HG02884 (cell line): ENCODE measurements at regions not wholly inside any gene's neighbourhood (a gene's known extent, or its start where the extent isn't known, plus 50 kb on each side); places are given as distances from the start of the nearest gene placed in this dataset.

Experiments
- ATAC-seq: cut with Tn5 transposase; IDR thresholded peaks from one replicate; pipeline ENCODE4 v1.9.1; 2021; ENCODE audit warnings: mild to moderate bottlenecking, moderate library complexity; ENCODE audit not compliant: unreplicated experiment

DNA sequence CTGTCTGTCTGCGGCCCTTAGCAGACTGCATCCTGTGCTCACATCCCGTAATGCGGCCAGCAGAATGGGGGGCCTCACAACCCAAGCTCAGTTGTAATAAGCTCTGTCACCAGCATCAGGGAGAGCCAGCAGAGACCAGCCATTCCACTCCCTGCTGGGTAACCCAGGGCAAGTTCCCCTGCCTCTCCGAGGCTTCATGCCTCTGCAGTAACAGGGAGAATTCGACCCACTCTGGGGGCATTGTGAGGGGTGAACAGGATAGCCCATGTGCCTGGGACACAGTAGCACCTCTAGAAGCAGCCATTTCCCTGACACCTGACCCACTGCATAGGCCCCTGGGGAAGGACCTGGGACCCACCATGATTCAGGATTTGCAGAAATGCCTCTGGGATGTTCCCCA lies 461.2 kb downstream of the MATN1 start:
- ATAC-seq: no peak

DNA sequence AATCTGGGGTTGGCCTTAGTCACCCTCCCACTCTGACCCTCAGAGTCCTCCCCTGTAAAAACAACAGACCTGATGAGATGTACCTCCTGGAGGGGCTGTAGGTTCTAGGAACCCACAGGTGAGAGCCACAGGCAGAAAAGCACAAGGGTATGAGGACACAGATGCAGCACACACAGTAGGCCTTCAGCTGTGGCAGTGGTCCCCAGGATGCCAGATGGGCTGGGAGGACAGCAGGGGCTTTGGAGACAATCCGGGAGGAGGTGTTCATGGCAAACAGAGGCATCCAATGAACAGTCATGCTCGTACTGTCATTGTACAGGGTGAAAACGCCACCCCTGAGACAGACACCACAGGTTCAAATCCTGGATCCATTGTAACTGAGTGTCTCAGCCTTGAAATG lies 463.1 kb downstream of the MATN1 start:
- no peak for ATAC-seq

- no peak for ATAC-seq
These were observed 463.8 kb downstream of the MATN1 start for GRCh38 chr1:30259631-30260030.

GRCh38 chr1:30258876-30259275 lies 464.5 kb downstream of the MATN1 start:
- ATAC-seq: no peak

- ATAC-seq: no peak
These were observed 464.9 kb downstream of the MATN1 start for GRCh38 chr1:30258471-30258870.

GRCh38 chr1:30257742-30258380 lies 465.5 kb downstream of the MATN1 start:
- no peak for ATAC-seq

- ATAC-seq: no peak
These were observed 466.1 kb downstream of the MATN1 start for GRCh38 chr1:30257322-30257721.

DNA sequence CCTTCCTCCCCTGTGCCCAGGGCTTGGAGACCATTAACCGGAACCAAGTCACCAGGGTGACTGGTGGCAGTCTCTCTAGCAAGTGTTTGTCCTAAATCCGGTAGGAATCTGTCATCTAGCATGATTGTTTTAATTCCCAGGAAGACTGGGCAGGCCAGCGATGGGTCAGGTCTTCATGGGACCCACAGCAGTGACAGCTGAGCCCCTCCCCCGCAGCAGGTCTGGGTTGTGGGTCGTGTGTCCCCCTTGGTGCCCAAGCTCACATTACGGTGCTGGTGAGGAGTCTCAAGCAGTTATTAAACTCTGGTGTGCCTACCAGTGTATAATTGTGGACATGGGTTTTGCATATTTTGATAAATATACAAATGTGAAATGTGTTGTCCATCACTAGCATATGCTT lies 466.5 kb downstream of the MATN1 start:
- ATAC-seq: no peak

GRCh38 chr1:30255111-30255724 lies 468.2 kb downstream of the MATN1 start:
- no peak for ATAC-seq

- ATAC-seq: no peak
These were observed 469.5 kb downstream of the MATN1 start for GRCh38 chr1:30253807-30254440.

- ATAC-seq: no peak
These were observed 470.0 kb downstream of the MATN1 start for GRCh38 chr1:30253361-30253760.

- ATAC-seq: no peak
These were observed 472.2 kb downstream of the MATN1 start for GRCh38 chr1:30250984-30251850.

DNA sequence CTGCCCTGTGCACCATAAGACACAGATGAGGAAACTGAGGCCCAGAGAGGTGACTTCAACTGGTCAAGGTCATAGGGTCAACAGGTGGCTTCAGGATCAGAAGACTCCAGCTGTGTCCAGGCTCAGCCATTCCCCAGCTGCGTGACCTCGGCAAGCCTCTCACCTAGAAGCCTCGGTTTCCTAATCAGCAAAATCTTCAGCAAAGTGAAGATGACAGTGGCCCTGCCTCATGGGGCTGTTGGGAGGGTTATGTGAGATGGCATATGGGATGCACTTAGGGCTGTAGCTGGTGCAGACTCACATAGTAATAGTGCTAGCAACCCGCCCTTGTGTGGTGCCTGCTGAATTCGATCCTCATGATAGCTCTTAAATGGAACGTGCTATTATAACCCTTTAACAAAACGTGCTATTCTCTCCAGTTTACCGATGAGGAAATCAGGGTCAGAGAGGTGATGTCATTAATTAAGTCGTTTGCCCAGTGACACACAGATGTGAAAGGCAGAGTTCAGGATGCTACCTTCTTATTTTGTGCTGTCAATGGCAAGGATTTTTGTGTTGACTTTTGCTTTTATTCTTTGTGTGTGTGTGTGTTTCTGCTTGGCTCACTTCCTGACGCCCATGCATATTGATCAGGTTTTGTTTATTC lies 472.9 kb downstream of the MATN1 start:
- ATAC-seq: no peak

- no peak for ATAC-seq
These were observed 473.7 kb downstream of the MATN1 start for GRCh38 chr1:30249446-30250337.

DNA sequence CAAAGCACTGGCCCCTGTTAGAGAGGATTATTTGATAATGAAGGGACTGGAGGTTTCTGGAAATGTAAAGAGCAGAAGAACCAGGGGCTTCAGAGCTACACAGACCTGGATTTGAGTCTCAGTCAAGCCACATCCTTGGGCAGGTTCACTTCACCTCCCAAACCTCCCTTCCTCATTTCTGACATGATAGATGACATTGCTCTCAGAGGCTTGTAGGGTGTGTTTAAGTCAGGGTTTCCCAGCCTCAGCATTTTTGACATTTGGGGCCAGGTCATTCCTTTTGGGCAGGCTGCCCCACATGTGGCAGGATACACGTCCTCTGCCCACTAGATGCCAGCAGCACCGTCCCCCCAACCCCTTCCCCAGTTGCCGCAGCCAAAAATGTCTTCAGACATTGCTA lies 474.6 kb downstream of the MATN1 start:
- no peak for ATAC-seq

DNA sequence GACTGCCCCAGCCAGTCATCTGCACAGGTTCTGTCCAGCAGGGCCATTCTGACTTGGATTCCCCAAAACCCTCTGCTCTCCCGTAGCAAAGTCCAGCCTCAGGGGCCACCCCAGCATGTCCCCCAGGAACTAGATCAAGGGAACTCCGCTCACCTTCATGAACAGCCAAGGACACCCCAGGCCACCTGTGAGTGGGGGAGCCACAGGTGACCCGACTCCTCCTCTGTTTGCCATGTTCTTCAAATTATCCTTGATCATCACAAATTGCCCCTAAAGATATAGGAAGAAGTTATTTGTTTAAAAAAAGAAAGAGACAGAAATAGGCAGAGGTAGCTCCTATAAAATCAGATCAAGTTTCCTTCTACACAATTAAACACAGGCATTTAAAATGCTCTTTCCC lies 475.0 kb downstream of the MATN1 start:
- no peak for ATAC-seq

- no peak for ATAC-seq
These were observed 478.6 kb downstream of the MATN1 start for GRCh38 chr1:30244801-30245200.

DNA sequence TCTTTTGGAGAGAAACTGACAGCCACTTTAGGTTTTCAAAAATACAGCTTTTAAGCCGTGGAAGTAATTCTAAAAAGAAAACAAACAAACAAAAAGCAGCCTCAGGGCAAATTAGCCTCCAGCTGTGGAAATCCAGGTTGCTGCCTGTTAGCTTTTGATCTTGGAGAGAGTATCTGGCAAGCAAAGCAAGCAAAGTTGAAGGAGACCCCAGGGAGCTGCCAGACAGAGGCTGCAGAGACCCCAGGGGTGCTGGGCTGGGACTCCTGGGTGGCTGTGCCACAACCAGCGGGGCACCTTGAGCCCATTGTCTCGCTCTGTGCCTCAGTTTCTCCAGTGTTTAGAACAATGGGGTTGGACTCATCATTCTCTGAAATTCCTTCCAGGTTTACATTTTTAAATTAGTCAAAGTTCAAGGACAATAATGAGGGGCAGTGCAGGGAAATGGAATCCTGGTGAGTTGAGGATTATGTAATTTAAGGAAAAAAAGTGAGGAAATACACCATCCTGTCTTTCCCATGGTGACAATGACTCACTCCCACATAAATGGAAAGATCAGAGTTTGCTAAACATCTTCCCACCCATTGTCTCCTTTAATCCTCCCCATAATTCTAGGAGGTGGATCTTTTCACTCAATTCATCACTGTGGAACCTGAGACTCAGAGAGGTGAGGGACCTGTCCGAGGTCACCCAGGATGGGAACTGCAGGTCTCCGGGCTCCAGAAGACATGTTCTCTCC lies 480.5 kb downstream of the MATN1 start:
- ATAC-seq: no peak

- no peak for ATAC-seq
These were observed 481.2 kb downstream of the MATN1 start for GRCh38 chr1:30242168-30242567.
